ENCODE measurements at regions not wholly inside any gene's neighbourhood (a gene's known extent, or its start where the extent isn't known, plus 50 kb on each side); places are given as distances from the start of the nearest gene placed in this dataset.

GRCh38 chr20:50298554-50299324 lies 108.1 kb downstream of the CEBPB start (continued):
- TF ChIP-seq ELK3 (CRISPR knock-in tag; IDR thresholded peaks at IDR 0.05): no peak
- TF ChIP-seq FOXM1 (IDR thresholded peaks at IDR 0.05; ENCODE audit: low read depth): peak; percentile 67; the same call in 1 of the 2 replicates
- TF ChIP-seq FOXM1 (CRISPR knock-in tag; IDR thresholded peaks at IDR 0.05; ENCODE audit: low read depth): no peak
- peak; percentile 90 for TF ChIP-seq DPF2 (IDR thresholded peaks at IDR 0.05)
- no peak for TF ChIP-seq CBX3 (IDR thresholded peaks at IDR 0.05; ENCODE audit: borderline replicate concordance in 1 of 2, low read length in 2 of 2)
- peak; percentile 77 for TF ChIP-seq TRIM28 (IDR thresholded peaks at IDR 0.05)
- TF ChIP-seq SOX6 (IDR thresholded peaks at IDR 0.05): peak; percentile 63
- peak; percentile 54 for TF ChIP-seq HDAC3 (IDR thresholded peaks at IDR 0.05; ENCODE audit: borderline replicate concordance, partially characterized antibody)
- no peak for TF ChIP-seq SMAD1 (IDR thresholded peaks at IDR 0.05; ENCODE audit: low read depth, low read length, partially characterized antibody)
- TF ChIP-seq E2F5 (CRISPR knock-in tag; IDR thresholded peaks at IDR 0.05): no peak
- no peak for TF ChIP-seq ZNF124 (CRISPR knock-in tag; IDR thresholded peaks at IDR 0.05)
- TF ChIP-seq ZNF583 (CRISPR knock-in tag; IDR thresholded peaks at IDR 0.05): no peak
- TF ChIP-seq REST (IDR thresholded peaks at IDR 0.05; ENCODE audit: borderline replicate concordance): peak; percentile 20; the same call in 1 of the 2 replicates
- 0 out of 2 replicates have a peak, but pooled peaks have one; percentile 26 for TF ChIP-seq REST (CRISPR knock-in tag; IDR thresholded peaks at IDR 0.05; ENCODE audit: low read depth)
- no peak for TF ChIP-seq TGIF2 (CRISPR knock-in tag; IDR thresholded peaks at IDR 0.05)
- peak in 1 of 2 experiments; percentile 11 for TF ChIP-seq E2F6 (IDR thresholded peaks at IDR 0.05; ENCODE audit: borderline replicate concordance in 1 of 2, extremely low read depth in 1 of 2, insufficient read depth in 1 of 2, insufficient read length in 1 of 2, low read depth in 1 of 2, low read length in 1 of 2, poor library complexity in 1 of 2, severe bottlenecking in 1 of 2)
- TF ChIP-seq DIDO1 (tag; IDR thresholded peaks at IDR 0.05; ENCODE audit: low read depth): 0 out of 2 replicates have a peak, but pooled peaks have one; percentile 24
- peak; percentile 23; the same call in 1 of the 2 replicates for TF ChIP-seq NFE2 (IDR thresholded peaks at IDR 0.05; ENCODE audit: low read depth)

Data from K562 (cell line).